Fibroblast of upper back skin (primary cell): ENCODE measurements at regions not wholly inside any gene's neighbourhood (a gene's known extent, or its start where the extent isn't known, plus 50 kb on each side); places are given as distances from the start of the nearest gene placed in this dataset.

Experiments used
- DNase-seq: peaks from one replicate; pipeline ENCODE4 v3.0.0-alpha.2; 2013

GRCh38 chr5:54601411-54602230 is 84.1 kb downstream of the SNX18 start:
- peak; percentile 58 for DNase-seq
